Upper lobe of left lung (tissue), 6 donors: ENCODE measurements at regions not wholly inside any gene's neighbourhood (a gene's known extent, or its start where the extent isn't known, plus 50 kb on each side); places are given as distances from the start of the nearest gene placed in this dataset.

Experiments used
- ATAC-seq, 2 donors: fragments of 200-7000 bp; cut with Tn5 transposase; one replicate each; pipeline ENCODE4 v1.9.1; 2022; ENCODE audit warnings: mild to moderate bottlenecking in 2 of 2, moderate library complexity in 2 of 2; ENCODE audit not compliant: low FRiP score in 2 of 2
- DNase-seq, 2 donors: peaks; one replicate each; pipeline ENCODE4 v3.0.0-alpha.2; 2019 to 2020
- H3K27ac ChIP-seq, 4 donors: fragments of 200-600 bp; sonication (generic); one replicate each; pipeline ENCODE4 v1.5.1; 2016 to 2019
- H3K27me3 ChIP-seq, 4 donors: fragments of 200-600 bp; sonication (generic); one replicate each; pipeline ENCODE4 v1.5.1; 2017 to 2019
- H3K36me3 ChIP-seq, 4 donors: fragments of 200-600 bp; sonication (generic); one replicate each; pipeline ENCODE4 v1.5.1; 2016 to 2019
- H3K4me1 ChIP-seq, 4 donors: fragments of 200-600 bp; sonication (generic); one replicate each; pipeline ENCODE4 v1.5.1; 2018 to 2019
- H3K4me3 ChIP-seq, 4 donors: fragments of 200-600 bp; sonication (generic); one replicate each; pipeline ENCODE4 v1.5.1; 2017 to 2019; ENCODE audit warnings: mild to moderate bottlenecking in 2 of 4, moderate library complexity in 1 of 4
- H3K9me3 ChIP-seq, 4 donors: fragments of 200-600 bp; sonication (generic); one replicate each; pipeline ENCODE4 v1.5.1; 2018 to 2019
- EP300 ChIP-seq, 4 donors: sonication (generic); formaldehyde crosslinking; IDR thresholded peaks; one replicate each; pipeline ENCODE4 v1.5.1; 2017; ENCODE audit warnings: antibody characterized with exemption in 4 of 4, control low read depth in 2 of 4
- POLR2A ChIP-seq, 4 donors: fragments of 450-650 bp; IDR thresholded peaks; one replicate each; pipeline ENCODE4 v1.5.1; 2016 to 2017; ENCODE audit warnings: antibody characterized with exemption in 4 of 4, mild to moderate bottlenecking in 2 of 4
- POLR2AphosphoS5 ChIP-seq, 2 donors: sonication (generic); formaldehyde crosslinking; IDR thresholded peaks; one replicate each; pipeline ENCODE4 v1.5.1; 2017; ENCODE audit warnings: antibody characterized with exemption in 2 of 2
- WGBS, 2 donors: methylation state at CpG; one replicate each; pipeline ENCODE4 v1.1.5; 2017 to 2018; 5-methylcytosine and 5-hydroxymethylcytosine counted together
- TF ChIP-seq, protein P1 (sequence below), 6 experiments: fragments of 450-650 bp in 4 of 6; fragments of 200-600 bp in 2 of 6; sonication (generic) in 2 of 6; IDR thresholded peaks; one replicate each; pipeline ENCODE4 v1.5.1; 2016 to 2019; ENCODE audit warnings: antibody characterized with exemption in 6 of 6
- donor health status: DM: no; HTN: no; CAD: no; lungs with moderate emphysema.
- donor health status: DM: no; HTN: yes; CAD: no; lungs with severe emphysema.

DNA sequence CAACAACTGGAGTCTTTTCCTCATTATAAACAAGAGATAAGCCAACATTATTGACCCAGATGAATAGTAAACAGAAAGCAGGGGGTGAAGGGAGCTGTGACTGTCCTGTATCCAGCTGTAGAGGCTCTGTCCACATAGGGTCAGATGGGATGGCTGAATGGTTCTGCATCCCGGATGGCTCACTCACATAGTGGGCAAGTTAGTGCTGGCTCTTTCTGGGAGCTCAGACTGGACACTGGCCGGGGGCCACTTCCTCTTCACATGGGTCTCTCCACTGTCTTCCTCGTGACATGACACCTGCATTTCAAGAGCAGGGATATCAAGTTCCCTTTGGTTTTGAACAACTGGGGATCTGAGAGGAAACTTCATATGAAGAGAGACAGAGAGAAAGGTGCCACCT is 969.6 kb upstream of the TMEM132C start:
- no peak for TF ChIP-seq EP300 (IDR thresholded peaks at IDR 0.05)
- no peak for TF ChIP-seq POLR2AphosphoS5 (IDR thresholded peaks at IDR 0.05)
- TF ChIP-seq, protein P1, sequence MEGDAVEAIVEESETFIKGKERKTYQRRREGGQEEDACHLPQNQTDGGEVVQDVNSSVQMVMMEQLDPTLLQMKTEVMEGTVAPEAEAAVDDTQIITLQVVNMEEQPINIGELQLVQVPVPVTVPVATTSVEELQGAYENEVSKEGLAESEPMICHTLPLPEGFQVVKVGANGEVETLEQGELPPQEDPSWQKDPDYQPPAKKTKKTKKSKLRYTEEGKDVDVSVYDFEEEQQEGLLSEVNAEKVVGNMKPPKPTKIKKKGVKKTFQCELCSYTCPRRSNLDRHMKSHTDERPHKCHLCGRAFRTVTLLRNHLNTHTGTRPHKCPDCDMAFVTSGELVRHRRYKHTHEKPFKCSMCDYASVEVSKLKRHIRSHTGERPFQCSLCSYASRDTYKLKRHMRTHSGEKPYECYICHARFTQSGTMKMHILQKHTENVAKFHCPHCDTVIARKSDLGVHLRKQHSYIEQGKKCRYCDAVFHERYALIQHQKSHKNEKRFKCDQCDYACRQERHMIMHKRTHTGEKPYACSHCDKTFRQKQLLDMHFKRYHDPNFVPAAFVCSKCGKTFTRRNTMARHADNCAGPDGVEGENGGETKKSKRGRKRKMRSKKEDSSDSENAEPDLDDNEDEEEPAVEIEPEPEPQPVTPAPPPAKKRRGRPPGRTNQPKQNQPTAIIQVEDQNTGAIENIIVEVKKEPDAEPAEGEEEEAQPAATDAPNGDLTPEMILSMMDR (IDR thresholded peaks at IDR 0.05), result no peak
- no peak for TF ChIP-seq POLR2A (IDR thresholded peaks at IDR 0.05)
- WGBS, 2 donors, result 77 to 84% methylated on average over 3 of the region's 3 CpGs
- H3K4me1 ChIP-seq, result no peaks in the 10 kb centered on the region

DNA sequence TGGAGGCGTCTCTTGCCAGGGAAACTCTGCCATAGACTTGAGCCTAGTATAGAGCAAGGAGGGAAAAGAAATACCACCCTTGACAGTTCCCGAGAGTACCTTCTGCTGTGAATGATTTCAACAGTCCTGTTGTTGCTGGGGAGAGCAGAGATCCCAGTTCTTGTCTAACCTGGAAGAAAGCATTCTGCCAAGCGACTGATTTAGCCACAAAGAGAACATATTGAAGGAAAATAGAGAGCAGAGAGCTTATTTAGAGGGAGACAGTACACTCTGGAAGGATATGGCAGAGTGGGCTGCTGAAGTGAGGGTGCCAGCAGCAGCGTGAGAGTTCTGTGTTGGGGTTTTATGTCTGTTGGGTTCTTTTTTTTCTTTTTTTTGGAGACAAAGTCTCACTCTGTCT is 966.9 kb upstream of the TMEM132C start:
- Histone ChIP-seq H3K4me1 (no peaks in the 10 kb centered on the region), H3K4me3 (no peak overlapping the region), H3K9me3 (no peaks in the 10 kb centered on the region), H3K36me3 (no peaks in the 10 kb centered on the region), H3K27me3 (no peaks in the 10 kb centered on the region), H3K27ac (no peak overlapping the region)
- ATAC-seq, result no peak
- 69 to 77% methylated on average over 4 of the region's 4 CpGs for WGBS, 2 donors
- TF ChIP-seq EP300 (IDR thresholded peaks at IDR 0.05) (no peak), POLR2AphosphoS5 (IDR thresholded peaks at IDR 0.05) (no peak), POLR2A (IDR thresholded peaks at IDR 0.05) (no peak)
- TF ChIP-seq, protein P1 (IDR thresholded peaks at IDR 0.05), result no peak
- DNase-seq, result no peak

More for the DNA sequence above, 969.6 kb upstream of the TMEM132C start:
- H3K36me3 ChIP-seq, result no peaks in the 10 kb centered on the region
- H3K27ac ChIP-seq, result no peak overlapping the region
- H3K9me3 ChIP-seq, result no peaks in the 10 kb centered on the region
- DNase-seq, result no peak
- H3K27me3 ChIP-seq, result no peaks in the 10 kb centered on the region
- ATAC-seq, result no peak
- H3K4me3 ChIP-seq, result no peak overlapping the region

DNA sequence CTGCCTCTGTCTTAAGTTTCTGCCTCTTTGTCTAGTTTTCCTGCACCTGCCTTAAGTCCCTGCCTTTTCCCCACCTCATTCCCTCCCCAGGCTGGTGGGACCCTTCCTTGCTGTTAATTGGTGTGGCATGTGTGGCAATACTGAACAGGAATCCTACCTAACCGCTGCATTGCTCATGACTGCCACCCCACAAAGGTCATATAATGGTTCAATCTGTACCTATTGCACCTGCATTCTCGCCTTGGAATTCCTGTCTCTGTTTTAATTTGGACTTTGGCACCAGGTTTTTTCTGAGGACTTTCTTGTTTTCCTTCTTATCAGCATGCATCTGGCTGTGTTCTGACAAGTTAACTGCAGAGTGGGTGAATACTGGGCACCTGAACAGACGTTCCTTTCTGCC is 966.2 kb upstream of the TMEM132C start:
- ATAC-seq (no peak), DNase-seq (no peak)
- TF ChIP-seq, protein P1 (IDR thresholded peaks at IDR 0.05), result no peak
- TF ChIP-seq EP300 (IDR thresholded peaks at IDR 0.05) (no peak), POLR2A (IDR thresholded peaks at IDR 0.05) (no peak), POLR2AphosphoS5 (IDR thresholded peaks at IDR 0.05) (no peak)
- Histone ChIP-seq H3K27ac (no peak overlapping the region), H3K36me3 (no peaks in the 10 kb centered on the region), H3K27me3 (no peaks in the 10 kb centered on the region), H3K4me1 (no peaks in the 10 kb centered on the region), H3K4me3 (no peak overlapping the region), H3K9me3 (no peaks in the 10 kb centered on the region)
- WGBS, 2 donors, result 49 to 64% methylated on average over 3 of the region's 3 CpGs

DNA sequence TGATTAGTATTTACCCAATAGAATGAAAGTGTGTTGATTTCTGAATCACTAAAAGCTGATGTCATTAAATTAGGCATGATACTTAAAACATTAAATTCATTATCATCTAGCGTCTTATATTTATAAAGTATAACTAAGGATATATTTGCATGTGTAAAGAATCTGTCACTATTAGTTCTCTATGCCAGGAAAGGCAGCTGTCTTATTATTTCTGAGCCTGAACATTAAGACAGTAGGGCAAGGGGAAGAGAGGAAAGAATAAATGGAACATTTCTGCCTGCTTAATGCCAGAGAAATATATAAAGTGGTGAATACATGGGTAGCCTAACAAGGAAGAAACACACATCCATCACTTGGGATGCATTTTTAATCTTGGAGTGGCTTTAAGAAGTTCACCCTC is 965.1 kb upstream of the TMEM132C start:
- H3K27me3 ChIP-seq, result no peaks in the 10 kb centered on the region
- H3K4me1 ChIP-seq, result no peaks in the 10 kb centered on the region
- H3K9me3 ChIP-seq, result no peaks in the 10 kb centered on the region
- H3K27ac ChIP-seq, result no peak overlapping the region
- H3K4me3 ChIP-seq, result no peak overlapping the region
- no peak for ATAC-seq
- no peak for DNase-seq
- TF ChIP-seq, protein P1 (IDR thresholded peaks at IDR 0.05), result no peak
- TF ChIP-seq POLR2A (IDR thresholded peaks at IDR 0.05) (no peak), POLR2AphosphoS5 (IDR thresholded peaks at IDR 0.05) (no peak), EP300 (IDR thresholded peaks at IDR 0.05) (no peak)
- H3K36me3 ChIP-seq, result no peaks in the 10 kb centered on the region
- 55 to 85% methylated on average over 1 of the region's 1 CpG for WGBS, 2 donors
